NCI-H2196 (cell line): ENCODE measurements at regions not wholly inside any gene's neighbourhood (a gene's known extent, or its start where the extent isn't known, plus 50 kb on each side); places are given as distances from the start of the nearest gene placed in this dataset.
"Not testable (repeated sequence)": the region's sequence is repeated elsewhere in the genome, so short reads cannot be mapped to it uniquely, and the experiment has no call there.

Experiments used
- DNase-seq: peaks from one replicate; lab custom pipeline; 2025; ENCODE audit not compliant: unreplicated experiment; lab: John Stamatoyannopoulos, UW

GRCh38 chr2:226483143-226483542 is 316.5 kb downstream of the IRS1 start:
- no peak for DNase-seq

- no peak for DNase-seq
These were observed 321.4 kb downstream of the IRS1 start for GRCh38 chr2:226478109-226478809.

GRCh38 chr2:226477221-226478108 is 322.2 kb downstream of the IRS1 start:
- no peak for DNase-seq

GRCh38 chr2:226475650-226476049 is 324.0 kb downstream of the IRS1 start:
- DNase-seq, result no peak

- DNase-seq, result no peak
These were observed 325.5 kb downstream of the IRS1 start for GRCh38 chr2:226474131-226474530.

- no peak for DNase-seq
These were observed 327.6 kb downstream of the IRS1 start for GRCh38 chr2:226471987-226472470.

DNA sequence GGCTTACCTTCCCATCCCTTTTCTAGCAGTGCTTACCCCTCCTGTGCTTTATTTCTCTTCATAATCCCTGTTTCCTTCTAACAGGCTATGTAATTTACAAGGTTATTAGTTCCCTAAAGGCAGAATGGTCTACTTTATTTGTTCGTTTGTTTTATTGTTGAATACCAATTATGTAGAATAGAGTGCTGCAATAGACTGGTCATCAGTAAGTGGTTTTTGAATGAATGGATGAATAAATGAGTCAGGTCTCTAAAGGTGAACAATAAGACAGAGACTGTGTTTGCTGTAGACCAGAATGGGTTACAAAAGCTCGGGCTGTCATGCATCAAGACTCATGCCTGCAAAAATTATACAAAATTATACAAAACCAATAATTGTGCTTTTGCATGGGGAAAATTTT is 332.0 kb downstream of the IRS1 start:
- no peak for DNase-seq

DNA sequence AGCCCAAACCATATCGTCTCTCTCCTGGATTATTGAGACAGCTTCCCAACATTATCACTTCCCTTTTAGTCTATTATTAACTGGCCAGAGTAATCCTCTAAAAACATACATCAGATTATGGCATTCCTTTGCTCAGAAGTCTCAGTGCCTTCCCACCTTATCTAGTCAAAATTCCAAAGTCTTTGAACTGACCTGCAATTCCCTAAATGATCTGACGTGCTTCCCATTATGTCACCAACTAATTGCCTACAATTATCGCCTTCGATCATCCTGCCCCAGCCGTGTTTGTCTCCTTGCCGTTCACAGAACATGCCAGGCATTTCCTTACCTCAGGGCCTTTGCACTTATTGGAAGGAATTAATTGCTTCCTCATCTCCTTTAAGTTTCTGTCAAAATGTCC is 332.4 kb downstream of the IRS1 start:
- no peak for DNase-seq

GRCh38 chr2:226466589-226466988 is 333.0 kb downstream of the IRS1 start:
- DNase-seq, result no peak

GRCh38 chr2:226466124-226466523 is 333.5 kb downstream of the IRS1 start:
- no peak for DNase-seq

DNA sequence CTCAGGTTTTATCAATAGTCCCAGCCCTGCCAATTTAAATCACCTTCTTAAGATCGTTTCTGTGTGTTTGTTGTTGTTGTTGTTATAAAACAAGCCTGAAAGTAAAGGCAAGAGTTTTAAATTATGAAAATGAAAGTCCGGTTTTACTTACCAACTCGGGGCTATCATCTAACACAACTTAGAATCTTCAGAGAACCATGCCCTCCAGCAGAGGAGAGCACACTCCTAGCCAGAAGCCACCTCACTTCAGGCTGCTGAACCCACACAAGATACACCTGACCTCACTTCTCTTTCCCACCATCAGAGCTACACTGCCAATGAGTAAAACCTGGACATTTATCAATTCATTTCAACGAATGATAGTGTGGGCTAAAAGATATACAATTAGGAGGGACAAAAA is 335.2 kb downstream of the IRS1 start:
- no peak for DNase-seq

- no peak for DNase-seq
These were observed 336.5 kb downstream of the IRS1 start for GRCh38 chr2:226463154-226463553.

- no peak for DNase-seq
These were observed 337.6 kb downstream of the IRS1 start for GRCh38 chr2:226461981-226462380.

GRCh38 chr2:226456144-226456543 is 343.5 kb downstream of the IRS1 start:
- DNase-seq, result not testable (repeated sequence)

DNA sequence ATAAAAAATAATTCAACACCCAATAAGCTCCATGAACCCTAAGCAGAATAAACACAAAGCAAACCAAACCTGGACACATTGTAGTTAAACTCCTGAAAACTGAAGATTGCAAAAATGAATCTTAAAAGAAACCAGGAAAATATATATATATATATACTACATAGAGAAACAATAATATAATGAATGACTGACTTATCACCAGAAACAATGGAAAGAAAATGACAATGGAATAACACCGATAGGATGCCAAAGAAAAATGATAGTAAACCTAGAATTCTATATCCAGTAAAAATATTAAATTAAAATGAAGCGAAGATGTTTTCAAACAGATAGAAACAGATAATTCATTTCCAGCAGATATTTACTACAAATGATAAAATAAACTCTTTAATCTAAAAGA is 346.9 kb downstream of the IRS1 start:
- no peak for DNase-seq

- no peak for DNase-seq
These were observed 348.1 kb downstream of the IRS1 start for GRCh38 chr2:226451486-226451885.

- no peak for DNase-seq
These were observed 349.5 kb downstream of the IRS1 start for GRCh38 chr2:226450141-226450540.

- no peak for DNase-seq
These were observed 352.0 kb downstream of the IRS1 start for GRCh38 chr2:226447338-226448300.

GRCh38 chr2:226446406-226447001 is 353.1 kb downstream of the IRS1 start:
- DNase-seq, result no peak

GRCh38 chr2:226445216-226445861 is 354.3 kb downstream of the IRS1 start:
- DNase-seq, result no peak
